HCT116 (cell line): ENCODE measurements at regions not wholly inside any gene's neighbourhood (a gene's known extent, or its start where the extent isn't known, plus 50 kb on each side); places are given as distances from the start of the nearest gene placed in this dataset.

Source experiments
- ATAC-seq: fragments of 200-7000 bp; cut with Tn5 transposase; 2 replicates; pipeline ENCODE4 v1.9.1; 2020; ENCODE audit warnings: mild to moderate bottlenecking, moderate library complexity
- BruUV-seq: library from RNA; stranded (reverse); fragments of 400-500 nt; replicated peaks from 2 replicates; lab custom pipeline; 2021; lab: Mats Ljungman, UMichigan
- CTCF ChIA-PET: fragments of 300-600 bp; sonication (Branson Sonifier 250); formaldehyde crosslinking; loops from one replicate; lab custom pipeline; 2021; ENCODE audit warnings: antibody characterized with exemption; lab: Charles Lee
- POLR2A ChIA-PET: fragments of 300-600, 350-600 bp; sonication (Branson Sonifier 250); formaldehyde crosslinking; loops from one replicate; lab custom pipeline; 2021; ENCODE audit warnings: antibody characterized with exemption; lab: Charles Lee
- RAD21 ChIA-PET, 2 experiments: fragments of 300-600 bp; sonication (Branson Sonifier 250); formaldehyde crosslinking; loops; one replicate each; lab custom pipeline; 2023; ENCODE audit warnings: low total read pairs in 2 of 2; ENCODE audit not compliant: uncharacterized antibody in 2 of 2, unreplicated experiment in 2 of 2, low non-redundant PET in 1 of 2; lab: Charles Lee
- DNase-seq: peaks from one replicate; pipeline ENCODE4 v3.0.0-alpha.2; 2010; ENCODE audit warnings: low read depth, low spot score
- H2AFZ ChIP-seq: fragments of 200-600 bp; shearing (Covaris generic), sonication (generic); 2 replicates; pipeline ENCODE4 v1.6.1; 2017; ENCODE audit warnings: low read depth, mixed run types, mixed read lengths, antibody characterized with exemption, low read length; ENCODE audit not compliant: poor library complexity, severe bottlenecking
- H3K27ac ChIP-seq: 2 replicates; pipeline ENCODE4 v1.5.1; 2012; ENCODE audit warnings: low read depth, low read length
- H3K27me3 ChIP-seq: fragments of 200-600 bp; sonication (generic); 2 replicates; pipeline ENCODE4 v1.6.1; 2016; ENCODE audit warnings: mixed run types, low read length, mixed read lengths; ENCODE audit not compliant: insufficient read depth
- H3K36me3 ChIP-seq, 2 experiments: fragments of 200-500 bp in 1 of 2; fragments of 200-600 bp in 1 of 2; sonication (Bioruptor generic) in 1 of 2; sonication (generic) in 1 of 2; 2 replicates each; pipeline versions ENCODE4 v1.5.1 to v1.6.1; 2014 to 2016; ENCODE audit warnings: low read length in 2 of 2, inconsistent platforms in 1 of 2, mixed read lengths in 1 of 2, mixed run types in 1 of 2; ENCODE audit not compliant: insufficient read depth in 2 of 2, control insufficient read depth in 1 of 2
- H3K4me1 ChIP-seq, 2 experiments: fragments of 200-600 bp in 1 of 2; sonication (generic) in 1 of 2; 2 replicates each; pipeline versions ENCODE4 v1.5.1 to v1.6.1; 2012 to 2017; ENCODE audit warnings: low read length in 2 of 2, inconsistent platforms in 1 of 2, mild to moderate bottlenecking in 1 of 2, mixed read lengths in 1 of 2, mixed run types in 1 of 2, moderate library complexity in 1 of 2; ENCODE audit not compliant: insufficient read depth in 2 of 2, control insufficient read depth in 1 of 2
- H3K4me2 ChIP-seq: fragments of 200-600 bp; sonication (generic); 2 replicates; pipeline ENCODE4 v1.6.1; 2017; ENCODE audit warnings: mixed run types, low read length, mixed read lengths
- H3K4me3 ChIP-seq, 2 experiments: fragments of 200-600 bp in 1 of 2; sonication (generic) in 1 of 2; replicated peaks in 1 of 2; 2 replicates each; pipeline ENCODE4 v1.5.1; 2011 to 2016; ENCODE audit warnings: low read length in 2 of 2, control low read depth in 1 of 2, low read depth in 1 of 2, mild to moderate bottlenecking in 1 of 2, mixed read lengths in 1 of 2, mixed run types in 1 of 2
- H3K79me2 ChIP-seq: fragments of 200-600 bp; sonication (generic); 2 replicates; pipeline ENCODE4 v1.6.1; 2017; ENCODE audit warnings: mild to moderate bottlenecking, mixed run types, low read length, moderate library complexity, mixed read lengths; ENCODE audit not compliant: insufficient read depth
- H3K9ac ChIP-seq: fragments of 200-600 bp; sonication (generic); 2 replicates; pipeline ENCODE4 v1.6.1; 2016; ENCODE audit warnings: low read length, mixed read lengths
- H3K9me2 ChIP-seq: fragments of 200-600 bp; sonication (generic), shearing (Covaris generic); 2 replicates; pipeline ENCODE4 v1.6.1; 2017; ENCODE audit warnings: mixed run types, mild to moderate bottlenecking, moderate library complexity; ENCODE audit not compliant: insufficient read depth
- H3K9me3 ChIP-seq, 2 experiments: fragments of 200-500 bp in 1 of 2; fragments of 200-600 bp in 1 of 2; sonication (Bioruptor generic) in 1 of 2; sonication (generic) in 1 of 2; 2 replicates each; pipeline ENCODE4 v1.6.1; 2014 to 2017; ENCODE audit warnings: low read length in 2 of 2, mixed read lengths in 2 of 2, inconsistent platforms in 1 of 2, low read depth in 1 of 2, mild to moderate bottlenecking in 1 of 2, mixed run types in 1 of 2, moderate library complexity in 1 of 2; ENCODE audit not compliant: control insufficient read depth in 1 of 2, insufficient read depth in 1 of 2
- H4K20me1 ChIP-seq: fragments of 200-600 bp; sonication (generic), shearing (Covaris generic); 2 replicates; pipeline ENCODE4 v1.6.1; 2017; ENCODE audit warnings: mixed run types, mild to moderate bottlenecking, moderate library complexity; ENCODE audit not compliant: insufficient read depth
- CBX3 ChIP-seq: IDR thresholded peaks from 2 replicates; pipeline ENCODE4 v1.6.1; 2012; ENCODE audit warnings: low read depth
- CEBPB ChIP-seq: IDR thresholded peaks from 2 replicates; pipeline ENCODE4 v1.6.1; 2012; ENCODE audit warnings: low read depth
- EZH2phosphoT487 ChIP-seq: fragments of 200-600 bp; IDR thresholded peaks from 2 replicates; pipeline ENCODE4 v1.6.1; 2018; ENCODE audit warnings: antibody characterized with exemption, borderline replicate concordance
- FOSL1 ChIP-seq: IDR thresholded peaks from 2 replicates; pipeline ENCODE4 v1.6.1; 2012; ENCODE audit warnings: low read depth
- JUND ChIP-seq: IDR thresholded peaks from 2 replicates; pipeline ENCODE4 v1.6.1; 2012
- POLR2A ChIP-seq: IDR thresholded peaks from 2 replicates; pipeline ENCODE4 v1.7.0; 2011; ENCODE audit warnings: borderline replicate concordance; ENCODE audit not compliant: insufficient read depth, insufficient read length; ENCODE audit errors: extremely low read depth
- SIN3A ChIP-seq: IDR thresholded peaks from 2 replicates; pipeline ENCODE4 v1.6.1; 2012; ENCODE audit warnings: low read depth
- SP1 ChIP-seq: IDR thresholded peaks from 2 replicates; pipeline ENCODE4 v1.6.1; 2012; ENCODE audit warnings: low read depth
- ZBTB33 ChIP-seq: IDR thresholded peaks from 2 replicates; pipeline ENCODE4 v1.6.1; 2011; ENCODE audit warnings: mild to moderate bottlenecking, low read length, moderate library complexity; ENCODE audit not compliant: insufficient replicate concordance; ENCODE audit errors: extremely low read depth
- ZNF274 ChIP-seq: fragments of 200-500 bp; sonication (Bioruptor generic); IDR thresholded peaks from 2 replicates; pipeline ENCODE4 v1.6.1; 2014; ENCODE audit warnings: mild to moderate bottlenecking, low read depth, low read length, inconsistent platforms
- intact Hi-C: fragments of 100-400 bp; cut with micrococcal nuclease; formaldehyde crosslinking; loops from 2 replicates; pipeline ENCODE4 v1.10.0; 2022

- H3K4me1 ChIP-seq: no peaks in the 10 kb centered on the region
- no peaks in the 10 kb centered on the region for H3K9me2 ChIP-seq
- CTCF ChIA-PET: no interaction called here
- ATAC-seq (no peak), DNase-seq (no peak)
- no peak overlapping the region for H2AFZ ChIP-seq
- H3K4me2 ChIP-seq: no peak overlapping the region
- POLR2A ChIA-PET: no interaction called here
- H4K20me1 ChIP-seq: no peaks in the 10 kb centered on the region
- H3K9ac ChIP-seq: no peak overlapping the region
- no peak overlapping the region for H3K27ac ChIP-seq
- no TSS peak for BruUV-seq
- no peaks in the 10 kb centered on the region for H3K9me3 ChIP-seq
- H3K27me3 ChIP-seq: no peaks in the 10 kb centered on the region
- H3K4me3 ChIP-seq: no peak overlapping the region
- TF ChIP-seq FOSL1 (no peak), SP1 (no peak), CEBPB (no peak), POLR2A (no peak), JUND (no peak), CBX3 (no peak), EZH2phosphoT487 (no peak), ZBTB33 (no peak)
- no peaks in the 10 kb centered on the region for H3K36me3 ChIP-seq
- no peaks in the 10 kb centered on the region for H3K79me2 ChIP-seq
- RAD21 ChIA-PET: no interaction called here
- intact Hi-C loops: no loop called here
These were observed 420.8 kb downstream of the DTHD1 start for GRCh38 chr4:36702245-36702644.

GRCh38 chr4:36704289-36704688 is 422.9 kb downstream of the DTHD1 start:
- Histone ChIP-seq H3K9me2 (no peaks in the 10 kb centered on the region), H3K27me3 (no peaks in the 10 kb centered on the region), H3K27ac (no peak overlapping the region), H4K20me1 (no peaks in the 10 kb centered on the region), H3K9ac (no peak overlapping the region), H3K36me3 (no peaks in the 10 kb centered on the region), H2AFZ (no peak overlapping the region), H3K9me3 (no peaks in the 10 kb centered on the region), H3K4me1 (no peaks in the 10 kb centered on the region), H3K79me2 (no peaks in the 10 kb centered on the region), H3K4me3 (no peak overlapping the region), H3K4me2 (no peak overlapping the region)
- POLR2A ChIA-PET: no interaction called here
- CTCF ChIA-PET: no interaction called here
- BruUV-seq: no TSS peak
- RAD21 ChIA-PET: no interaction called here
- DNase-seq: no peak
- TF ChIP-seq SP1 (no peak), SIN3A (no peak), ZNF274 (no peak), FOSL1 (no peak)
- intact Hi-C loops: no loop called here
- no peak for ATAC-seq
